Stimulated activated CD4-positive, alpha-beta T cell treated with anti-CD3 and anti-CD28 coated beads, Interleukin-15, amount 100 ng/mL, for 48 hours (primary cell): ENCODE measurements at regions not wholly inside any gene's neighbourhood (a gene's known extent, or its start where the extent isn't known, plus 50 kb on each side); places are given as distances from the start of the nearest gene placed in this dataset.

Experiments
- DNase-seq, 2 donors: peaks; one replicate each; pipeline ENCODE4 v3.0.0-alpha.2; 2020; ENCODE audit warnings: low read depth in 2 of 2

DNA sequence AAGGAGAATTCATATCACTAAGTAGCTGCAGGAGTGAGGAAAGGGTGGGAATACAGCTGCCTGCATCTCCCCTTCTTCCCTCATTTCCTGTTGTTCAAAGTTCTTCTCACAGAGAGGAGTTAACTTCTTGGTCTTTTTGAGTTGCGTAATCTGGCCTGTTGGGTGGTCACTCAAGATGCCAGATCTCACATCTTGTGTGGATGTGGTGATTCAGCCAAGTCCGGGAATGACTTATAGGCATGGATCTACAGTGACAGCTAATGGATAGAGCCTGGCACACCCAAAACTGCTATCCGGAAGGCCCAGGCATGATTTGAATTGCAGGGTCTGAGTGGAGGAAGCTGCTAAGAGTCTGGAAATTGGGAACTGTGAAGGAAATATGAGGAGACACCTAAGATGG is 100.2 kb upstream of the SLC35B3 start:
- no peak for DNase-seq

- no peak for DNase-seq
Measured at GRCh38 chr6:8530785-8531435, 95.6 kb upstream of the SLC35B3 start.

DNA sequence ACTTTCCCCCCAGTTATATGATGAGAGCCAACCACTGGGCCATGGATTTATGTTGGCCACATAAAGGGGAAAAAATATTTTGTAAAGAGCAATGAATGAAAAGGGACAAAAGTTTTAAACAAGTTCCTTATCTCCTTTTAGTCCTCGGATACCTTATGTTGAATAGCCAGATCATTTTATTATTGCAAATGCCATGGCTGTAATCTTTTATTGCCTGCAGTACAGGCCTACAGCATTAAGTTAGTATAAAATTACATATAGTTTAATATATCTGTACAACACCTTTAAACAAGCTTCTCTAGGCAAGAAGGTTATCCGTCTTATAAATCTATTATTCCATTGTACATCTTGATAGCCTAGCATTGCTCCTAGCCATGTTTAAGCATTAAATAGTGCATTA is 93.9 kb upstream of the SLC35B3 start:
- DNase-seq: no peak

GRCh38 chr6:8527818-8528217 is 92.5 kb upstream of the SLC35B3 start:
- DNase-seq: no peak

DNA sequence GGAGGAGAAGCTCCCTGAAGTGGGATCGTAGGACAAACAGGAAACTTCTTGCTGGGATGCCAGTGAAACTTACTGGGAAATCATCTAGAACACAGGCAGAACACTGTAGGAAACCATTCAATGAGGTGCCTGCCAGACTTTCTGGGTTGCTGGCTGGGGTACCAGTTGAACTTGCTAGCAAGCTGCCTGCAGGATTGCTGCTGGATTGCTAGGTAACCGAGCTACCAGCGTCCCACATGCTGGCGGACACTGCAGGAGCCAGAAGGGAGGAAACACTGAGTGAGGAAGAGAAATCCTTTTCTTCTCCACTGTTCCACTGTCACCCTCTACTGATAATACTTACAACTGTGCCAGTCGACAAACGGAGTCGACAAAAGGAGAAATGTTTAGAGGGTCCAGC is 91.3 kb upstream of the SLC35B3 start:
- DNase-seq: no peak

DNA sequence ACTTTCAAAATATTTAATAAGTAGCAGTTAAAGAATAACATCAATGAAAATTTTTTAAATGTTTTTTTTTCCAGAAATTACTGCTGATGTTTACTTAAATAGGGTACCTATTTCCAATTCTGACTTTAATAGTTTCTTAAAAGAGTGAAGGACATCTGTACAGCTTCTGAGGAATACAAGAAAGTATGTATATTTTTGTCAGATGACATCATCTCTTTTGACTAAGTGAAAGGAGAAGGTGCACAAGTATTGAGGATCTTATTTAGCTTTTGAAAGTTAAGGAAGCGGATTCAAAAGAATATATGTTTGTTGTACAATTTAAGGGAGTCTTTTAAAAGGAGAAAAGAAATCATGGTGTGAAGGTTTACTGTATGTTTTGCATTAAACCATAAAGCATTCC is 90.0 kb upstream of the SLC35B3 start:
- no peak for DNase-seq

GRCh38 chr6:8513174-8513573 is 77.8 kb upstream of the SLC35B3 start:
- no peak for DNase-seq

GRCh38 chr6:8507286-8507685 is 71.9 kb upstream of the SLC35B3 start:
- DNase-seq: no peak

DNA sequence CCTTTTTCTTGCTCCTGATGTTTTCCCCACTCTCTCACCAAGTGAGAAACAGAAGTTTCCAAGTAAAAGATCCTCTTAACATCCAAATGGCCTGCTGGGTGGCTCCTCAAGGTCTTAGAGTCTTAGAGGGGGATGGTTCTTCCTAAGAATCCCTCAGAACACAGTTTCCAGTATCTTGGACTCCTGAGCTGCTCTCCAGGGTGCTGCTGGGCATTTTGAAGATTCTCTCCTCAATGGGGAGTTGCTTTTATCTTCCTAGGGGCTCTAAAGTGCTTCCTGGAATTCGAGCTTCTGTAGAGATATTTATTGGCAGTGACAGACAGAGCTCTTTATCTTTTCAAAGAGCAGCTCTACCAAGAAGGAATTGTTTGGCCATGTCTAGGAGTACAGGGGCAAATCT is 70.8 kb upstream of the SLC35B3 start:
- DNase-seq: no peak

DNA sequence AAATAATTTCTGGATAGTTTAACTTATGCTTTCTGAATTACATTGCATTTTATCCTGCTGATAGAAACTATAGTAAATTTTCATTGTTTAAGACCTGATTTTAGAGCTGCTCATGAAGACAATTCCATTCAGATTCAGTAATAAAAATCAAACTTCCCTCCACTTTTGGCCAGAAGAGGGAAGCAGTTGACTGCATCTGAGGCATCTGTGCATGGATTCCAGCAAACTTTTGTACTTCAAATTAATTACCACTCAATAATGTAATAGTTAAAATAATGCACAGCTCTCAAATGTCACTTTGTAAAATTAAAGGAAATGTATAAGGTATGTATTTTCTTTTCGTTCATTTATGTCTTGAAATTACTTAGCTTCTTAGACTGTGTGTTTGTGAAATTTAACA is 64.2 kb upstream of the SLC35B3 start:
- DNase-seq: no peak

- no peak for DNase-seq
Measured at GRCh38 chr6:8494730-8495129, 59.4 kb upstream of the SLC35B3 start.

- DNase-seq: no peak
Measured at GRCh38 chr6:8492536-8493133, 57.3 kb upstream of the SLC35B3 start.
